ENCODE measurements at regions not wholly inside any gene's neighbourhood (a gene's known extent, or its start where the extent isn't known, plus 50 kb on each side); places are given as distances from the start of the nearest gene placed in this dataset.

DNA sequence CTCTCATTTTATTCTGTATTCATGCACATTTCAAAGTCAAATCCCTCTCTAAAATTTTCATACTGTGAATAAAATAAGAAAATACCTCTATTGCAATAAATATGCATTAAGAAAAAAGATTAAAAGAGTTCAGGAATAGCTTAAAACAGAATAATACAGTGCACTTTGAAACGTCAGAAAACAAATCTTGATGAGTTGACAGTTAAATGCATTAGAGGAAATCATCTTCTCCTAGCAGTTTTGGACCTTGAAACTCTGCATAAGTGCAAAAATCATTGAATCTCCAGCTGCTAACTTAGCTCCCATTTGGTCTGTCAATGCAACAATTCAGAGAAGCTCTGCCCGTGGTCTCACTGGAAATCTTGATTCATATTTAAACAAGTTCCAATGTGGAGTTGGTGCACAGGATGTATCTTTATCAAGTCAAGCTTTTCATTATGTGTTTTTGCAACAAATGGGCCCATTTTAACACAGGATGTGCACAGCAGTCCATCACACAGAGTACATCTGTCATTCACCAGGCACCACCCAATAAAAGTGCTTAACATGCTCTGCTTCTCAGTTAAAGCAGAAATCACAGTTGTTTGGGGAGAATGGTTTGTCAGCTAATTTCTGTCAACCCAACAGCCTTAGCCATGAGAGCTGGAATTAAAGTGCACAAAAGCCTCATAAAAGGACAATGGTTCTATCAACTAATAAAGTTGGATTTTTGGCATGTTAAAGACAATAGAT is 98.8 kb upstream of the ARRDC4 start:
- POLR2A ChIA-PET = no interaction called here

GRCh38 chr15:97866959-97867358 is 93.5 kb upstream of the ARRDC4 start:
- no peaks in the 10 kb centered on the region for H3K36me3 ChIP-seq (ENCODE audit: control insufficient read depth, insufficient read depth, low read length)
- no peaks in the 10 kb centered on the region for H3K9me3 ChIP-seq
- POLR2A ChIA-PET = no interaction called here
- no peaks in the 10 kb centered on the region for H3K4me1 ChIP-seq
- no peaks in the 10 kb centered on the region for H3K9me3 Mint-ChIP-seq (ENCODE audit: unreplicated experiment)
- no peak overlapping the region for H3K27ac Mint-ChIP-seq (ENCODE audit: unreplicated experiment)
- no peaks in the 10 kb centered on the region for H3K4me1 Mint-ChIP-seq (ENCODE audit: low read depth, unreplicated experiment)
- TF ChIP-seq CTCF (IDR thresholded peaks at IDR 0.05; ENCODE audit: insufficient read depth in 1 of 2, low read depth in 1 of 2, low read length in 1 of 2, severe bottlenecking in 1 of 2, unreplicated experiment in 1 of 2) = no peak
- H3K27me3 Mint-ChIP-seq (ENCODE audit: insufficient read depth, unreplicated experiment) = no peaks in the 10 kb centered on the region
- no peaks in the 10 kb centered on the region for H3K27me3 ChIP-seq (replicated peaks; ENCODE audit: control insufficient read depth, insufficient read depth, low read length)
- no peaks in the 10 kb centered on the region for H3K36me3 Mint-ChIP-seq (ENCODE audit: insufficient read depth, unreplicated experiment)
- H3K4me3 ChIP-seq (ENCODE audit: low read depth, low read length) = no peak overlapping the region
- intact Hi-C loops (cut with micrococcal nuclease; ENCODE audit: unreplicated experiment) = no loop called here
- no TSS peak for BruUV-seq (replicated peaks)
- no peak for DNase-seq
- H3K4me3 Mint-ChIP-seq (ENCODE audit: unreplicated experiment) = no peak overlapping the region
- CTCF ChIA-PET = no interaction called here

More for the DNA sequence above, 98.8 kb upstream of the ARRDC4 start:
- Mint-ChIP-seq H3K9me3 (ENCODE audit: unreplicated experiment) (no peaks in the 10 kb centered on the region), H3K4me3 (ENCODE audit: unreplicated experiment) (no peak overlapping the region), H3K27me3 (ENCODE audit: insufficient read depth, unreplicated experiment) (peaks cover 7% of the 10 kb centered on the region), H3K27ac (ENCODE audit: unreplicated experiment) (no peak overlapping the region), H3K4me1 (ENCODE audit: low read depth, unreplicated experiment) (no peaks in the 10 kb centered on the region), H3K36me3 (ENCODE audit: insufficient read depth, unreplicated experiment) (no peaks in the 10 kb centered on the region)
- Histone ChIP-seq H3K36me3 (ENCODE audit: control insufficient read depth, insufficient read depth, low read length) (no peaks in the 10 kb centered on the region), H3K4me1 (no peaks in the 10 kb centered on the region), H3K4me3 (ENCODE audit: low read depth, low read length) (no peak overlapping the region), H3K9me3 (no peaks in the 10 kb centered on the region), H3K27me3 (replicated peaks; ENCODE audit: control insufficient read depth, insufficient read depth, low read length) (no peaks in the 10 kb centered on the region)
- no peak for TF ChIP-seq CTCF (IDR thresholded peaks at IDR 0.05; ENCODE audit: insufficient read depth in 1 of 2, low read depth in 1 of 2, low read length in 1 of 2, severe bottlenecking in 1 of 2, unreplicated experiment in 1 of 2)
- intact Hi-C loops (cut with micrococcal nuclease; ENCODE audit: unreplicated experiment) = no loop called here
- DNase-seq = no peak
- no TSS peak for BruUV-seq (replicated peaks)
- CTCF ChIA-PET = no interaction called here

DNA sequence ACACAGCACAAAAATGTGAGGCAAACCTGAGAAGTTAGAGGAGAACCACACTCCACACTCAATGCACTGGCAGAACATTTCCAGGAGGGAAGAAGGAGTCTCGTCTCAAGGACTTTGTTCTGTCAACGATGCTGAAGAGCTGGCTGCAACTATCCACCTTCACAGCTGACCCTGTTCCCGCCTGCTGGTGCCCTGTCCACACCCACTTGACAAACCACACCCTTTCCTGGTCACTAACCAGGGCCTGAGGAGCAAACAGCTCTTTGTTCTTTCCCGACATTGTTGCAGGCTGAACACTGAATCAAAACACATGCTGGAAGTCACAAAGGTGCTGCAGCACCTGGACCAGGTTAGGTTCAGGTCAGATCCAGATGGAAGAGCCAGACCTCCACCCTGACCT is 92.6 kb upstream of the ARRDC4 start:
- no peaks in the 10 kb centered on the region for H3K36me3 ChIP-seq (ENCODE audit: control insufficient read depth, insufficient read depth, low read length)
- H3K4me3 ChIP-seq (ENCODE audit: low read depth, low read length) = no peak overlapping the region
- H3K4me3 Mint-ChIP-seq (ENCODE audit: unreplicated experiment) = no peak overlapping the region
- TF ChIP-seq CTCF (IDR thresholded peaks at IDR 0.05; ENCODE audit: insufficient read depth in 1 of 2, low read depth in 1 of 2, low read length in 1 of 2, severe bottlenecking in 1 of 2, unreplicated experiment in 1 of 2) = no peak
- H3K27ac Mint-ChIP-seq (ENCODE audit: unreplicated experiment) = no peak overlapping the region
- ChIA-PET CTCF (no interaction called here), POLR2A (no interaction called here)
- no TSS peak for BruUV-seq (replicated peaks)
- H3K27me3 Mint-ChIP-seq (ENCODE audit: insufficient read depth, unreplicated experiment) = no peaks in the 10 kb centered on the region
- no peaks in the 10 kb centered on the region for H3K4me1 Mint-ChIP-seq (ENCODE audit: low read depth, unreplicated experiment)
- intact Hi-C loops (cut with micrococcal nuclease; ENCODE audit: unreplicated experiment) = no loop called here
- no peaks in the 10 kb centered on the region for H3K36me3 Mint-ChIP-seq (ENCODE audit: insufficient read depth, unreplicated experiment)
- no peaks in the 10 kb centered on the region for H3K9me3 Mint-ChIP-seq (ENCODE audit: unreplicated experiment)
- no peak for DNase-seq
- H3K27me3 ChIP-seq (replicated peaks; ENCODE audit: control insufficient read depth, insufficient read depth, low read length) = no peaks in the 10 kb centered on the region
- H3K9me3 ChIP-seq = no peaks in the 10 kb centered on the region
- no peaks in the 10 kb centered on the region for H3K4me1 ChIP-seq
